Activated CD4-positive, alpha-beta T cell treated with anti-CD3 and anti-CD28 coated beads, Interleukin-2, Interleukin-4, amounts not matched to agents 100 ng/mL and 50 ng/mL, durations not matched to agents 16 hours and 8 hours (primary cell): ENCODE measurements at regions not wholly inside any gene's neighbourhood (a gene's known extent, or its start where the extent isn't known, plus 50 kb on each side); places are given as distances from the start of the nearest gene placed in this dataset.
"Not testable (repeated sequence)": the region's sequence is repeated elsewhere in the genome, so short reads cannot be mapped to it uniquely, and the experiment has no call there.

ENCODE experiments used
- DNase-seq: peaks from one replicate; pipeline ENCODE4 v3.0.0-alpha.2; 2020; ENCODE audit warnings: low spot score

DNA sequence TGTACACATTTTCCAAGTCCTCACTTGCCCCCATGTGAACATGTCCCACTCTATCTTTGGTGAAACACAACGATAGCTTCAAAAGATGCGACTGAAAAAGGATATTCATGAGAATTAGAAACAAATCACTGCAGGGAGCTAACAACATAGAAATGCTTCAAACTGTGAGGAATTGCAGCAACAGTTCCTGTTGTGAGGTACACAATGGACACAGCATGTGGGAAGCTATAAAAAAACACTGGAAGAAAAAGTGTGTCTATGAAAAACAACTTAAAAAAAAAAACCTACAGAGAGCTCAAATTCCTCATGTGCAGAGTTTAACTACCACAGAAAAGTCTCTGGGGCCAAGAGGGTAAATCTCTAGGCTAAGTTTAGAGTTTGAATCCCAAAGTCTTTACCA, 51.6 kb upstream of the BLTP1 start:
- DNase-seq = no peak

DNA sequence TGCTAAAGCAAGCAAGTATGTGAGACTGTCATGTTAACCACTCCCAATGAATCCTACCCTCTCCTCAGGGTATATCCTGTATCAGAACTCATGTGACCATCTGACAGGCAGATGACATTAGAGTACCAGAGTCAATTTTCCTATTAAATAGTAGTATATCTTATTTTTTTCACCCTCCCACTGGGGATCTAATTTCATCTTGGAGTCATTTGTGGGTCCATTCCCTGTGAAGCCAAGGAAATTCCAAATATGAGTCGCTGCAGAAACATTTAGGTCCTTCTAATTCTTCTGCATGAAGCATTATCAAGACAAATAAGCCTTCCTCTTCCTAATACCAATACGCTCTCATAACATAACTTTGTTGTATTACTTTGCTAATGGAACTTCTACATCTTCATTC, 52.2 kb upstream of the BLTP1 start:
- DNase-seq = no peak

- no peak for DNase-seq
These were observed 60.2 kb upstream of the BLTP1 start for GRCh38 chr4:122091836-122092405.

- no peak for DNase-seq
These were observed 60.7 kb upstream of the BLTP1 start for GRCh38 chr4:122091397-122091796.

GRCh38 chr4:122090989-122091388, 61.1 kb upstream of the BLTP1 start:
- no peak for DNase-seq

- DNase-seq = no peak
These were observed 65.6 kb upstream of the BLTP1 start for GRCh38 chr4:122086338-122087065.

DNA sequence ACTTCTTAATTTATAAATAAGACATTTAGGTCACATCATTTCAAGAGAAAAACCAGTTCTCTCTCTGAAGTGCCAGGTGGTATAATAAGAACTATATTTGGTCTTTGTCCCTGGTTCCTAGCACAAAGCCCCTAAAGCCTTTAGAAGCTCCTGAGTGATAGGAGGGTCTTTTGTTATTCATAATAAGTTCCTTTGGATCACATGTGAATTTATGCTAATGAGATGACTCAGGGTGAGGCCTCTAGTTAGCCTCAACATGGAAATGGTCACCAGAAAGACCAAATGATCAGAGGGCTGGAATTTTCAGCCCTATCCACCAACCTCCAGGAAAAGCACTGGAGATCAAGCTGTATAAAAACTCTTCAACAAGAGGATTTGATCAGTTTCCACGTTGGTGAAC, 68.1 kb upstream of the BLTP1 start:
- DNase-seq = no peak

DNA sequence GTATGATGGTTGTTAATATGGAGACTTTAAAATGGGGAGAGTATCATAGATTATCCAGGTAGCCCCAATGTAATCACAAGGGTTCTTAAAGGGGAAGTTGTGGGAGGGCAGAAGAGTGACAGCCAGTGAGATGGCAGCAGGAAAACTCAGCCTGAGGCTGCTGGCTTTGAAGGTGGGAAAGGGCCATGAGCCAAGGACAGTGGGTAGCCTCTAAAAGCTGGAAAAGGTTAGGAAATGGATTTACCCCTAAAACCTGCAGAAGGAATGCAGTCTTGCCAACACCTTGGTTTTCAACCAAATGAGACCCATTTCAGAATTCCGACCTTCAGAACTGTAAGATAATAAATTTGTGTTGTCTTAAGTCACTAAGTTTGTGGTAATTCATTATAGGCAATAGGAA, 68.8 kb upstream of the BLTP1 start:
- no peak for DNase-seq

DNA sequence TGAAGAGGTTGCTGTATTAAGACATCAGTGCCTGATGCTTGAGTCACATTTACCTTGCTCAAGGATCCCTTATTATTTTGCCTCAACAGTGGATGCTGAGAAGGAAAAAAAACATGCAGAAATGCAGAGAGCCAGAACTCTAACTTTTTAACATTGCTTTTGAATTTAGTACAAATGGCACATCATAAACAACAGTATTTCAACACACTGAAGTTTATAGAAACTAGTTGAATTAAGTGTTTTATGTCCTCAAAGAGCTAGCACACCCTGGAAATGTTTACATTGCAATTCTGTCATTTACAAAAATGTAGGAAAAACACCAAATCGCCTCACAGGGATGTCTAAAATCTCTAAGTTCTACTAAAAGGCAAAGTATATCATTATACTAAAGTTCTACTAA, 69.5 kb upstream of the BLTP1 start:
- no peak for DNase-seq

DNA sequence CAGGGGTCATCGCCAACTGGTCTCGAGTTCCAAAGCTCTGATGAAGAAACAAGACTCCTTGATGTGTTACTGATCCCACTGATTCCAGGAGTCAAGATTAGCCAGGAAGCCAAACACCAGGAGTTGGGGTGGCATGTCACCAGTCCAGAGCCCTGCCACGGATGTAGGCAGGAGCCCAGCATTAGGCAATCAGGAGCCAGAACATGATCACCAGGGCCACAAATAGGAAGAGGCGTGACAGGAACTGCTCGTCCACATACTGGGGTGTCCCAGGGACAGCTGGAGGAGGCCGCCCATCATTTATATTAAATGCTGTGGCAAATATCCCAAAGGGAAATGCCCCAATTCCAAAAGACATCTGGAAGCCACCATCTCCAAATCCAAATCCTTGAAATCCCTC, 74.5 kb upstream of the BLTP1 start:
- not testable (repeated sequence) for DNase-seq

- DNase-seq = not testable (repeated sequence)
These were observed 75.3 kb upstream of the BLTP1 start for GRCh38 chr4:122076835-122077234.

GRCh38 chr4:122073615-122074014, 78.5 kb upstream of the BLTP1 start:
- DNase-seq = no peak

DNA sequence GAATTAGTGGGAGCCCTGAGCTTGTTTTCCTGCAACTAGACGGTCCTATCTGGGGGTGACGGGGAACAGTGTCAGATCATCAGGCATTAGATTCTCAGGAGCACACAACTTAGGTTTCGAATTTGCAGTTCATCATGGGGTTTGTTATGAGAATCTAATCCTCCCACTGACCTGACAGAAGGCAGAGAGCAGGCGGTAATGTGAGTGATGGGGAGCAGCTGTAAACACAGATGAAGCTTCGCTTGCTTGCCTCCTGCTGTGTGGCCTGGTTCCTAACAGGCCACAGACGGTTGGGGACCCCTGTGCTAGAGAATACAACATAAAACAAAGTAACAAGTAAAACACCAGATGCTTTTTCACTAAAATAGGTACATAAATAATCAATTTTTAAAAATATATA, 86.2 kb upstream of the BLTP1 start:
- no peak for DNase-seq

DNA sequence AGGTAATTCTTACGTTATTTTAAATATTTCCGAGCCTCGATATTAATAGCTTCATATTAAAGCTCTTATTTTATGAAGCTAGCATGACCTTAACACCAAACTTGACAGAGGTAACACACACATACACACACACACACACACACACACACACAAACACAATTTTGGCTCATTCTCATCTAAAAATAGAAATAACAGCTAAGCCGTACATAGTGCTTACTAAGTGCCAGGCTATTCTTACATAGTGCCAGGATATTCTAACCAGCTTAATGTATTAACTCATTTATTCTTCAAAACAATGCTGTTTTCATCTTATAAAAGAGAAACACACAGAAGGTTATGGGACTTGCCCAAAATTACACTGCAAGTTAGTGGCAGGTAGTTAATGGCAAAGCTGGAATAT, 87.0 kb upstream of the BLTP1 start:
- DNase-seq = no peak

GRCh38 chr4:122053186-122053585, 98.9 kb upstream of the BLTP1 start:
- DNase-seq = no peak

- no peak for DNase-seq
These were observed 99.5 kb upstream of the BLTP1 start for GRCh38 chr4:122052677-122053076.

- no peak for DNase-seq
These were observed 99.0 kb upstream of the TRPC3 start for GRCh38 chr4:122050841-122051240.

DNA sequence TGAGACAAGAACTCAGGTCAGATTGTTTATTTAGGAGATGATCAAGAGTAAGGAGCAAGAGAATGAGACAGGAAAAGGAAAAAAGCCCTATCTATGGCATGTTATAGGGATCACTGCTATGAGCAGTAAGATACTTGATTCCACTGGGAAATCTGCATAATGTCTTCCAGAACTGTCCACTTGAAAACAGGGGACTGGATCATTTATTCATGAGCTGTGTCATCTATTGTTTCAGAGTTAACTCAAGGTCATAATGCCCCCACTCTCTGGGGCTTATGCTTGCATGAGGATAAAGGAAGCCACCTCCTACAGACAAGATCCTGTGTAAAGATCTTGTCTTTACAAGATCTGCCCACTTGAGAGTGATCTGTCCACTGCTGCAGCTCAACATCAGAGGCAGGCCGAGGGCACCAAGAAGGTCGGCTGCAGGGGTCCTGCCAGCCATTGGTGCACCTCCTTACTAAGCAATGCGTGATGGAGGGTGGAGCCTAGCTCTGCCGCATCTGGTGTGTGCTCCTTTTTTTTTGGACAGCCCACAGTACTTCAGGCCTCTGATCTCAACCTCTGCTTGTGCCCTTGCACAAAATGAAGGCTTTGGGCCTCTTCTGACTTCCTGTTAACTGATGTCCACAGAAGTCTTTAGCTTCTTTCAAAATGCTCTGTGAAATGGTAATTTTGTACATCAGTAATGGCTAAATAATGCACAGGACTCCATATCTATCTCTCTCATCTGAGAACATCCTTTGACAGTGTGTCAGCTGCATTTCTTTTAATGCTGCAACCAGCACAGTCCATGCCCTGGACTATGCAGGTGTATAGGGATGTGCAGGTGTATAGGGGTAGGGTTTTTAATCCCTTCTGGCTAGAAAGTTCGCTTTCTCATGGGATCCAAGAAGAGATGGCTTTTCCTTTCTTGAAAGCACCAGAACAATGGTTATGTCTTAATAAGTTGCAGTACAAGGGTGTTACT, 95.9 kb upstream of the TRPC3 start:
- DNase-seq = no peak

DNA sequence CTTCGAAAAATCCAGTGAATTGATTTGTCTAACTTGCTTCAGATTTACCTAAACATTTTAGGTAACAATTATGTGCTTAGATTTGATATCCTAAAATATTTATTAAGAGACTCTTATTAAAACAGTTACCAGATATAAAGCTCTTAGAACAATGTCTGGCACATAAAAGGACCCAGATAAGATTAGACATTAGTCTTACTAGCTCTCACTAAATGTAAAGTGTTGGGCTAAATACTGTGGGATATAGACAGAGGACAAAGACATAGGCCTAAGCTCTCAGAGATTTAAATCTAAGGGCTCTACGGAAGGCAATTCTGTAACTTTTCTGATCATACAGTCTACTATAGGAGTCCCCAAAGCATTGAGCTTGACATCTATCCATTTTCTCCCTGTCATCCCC, 94.4 kb upstream of the TRPC3 start:
- no peak for DNase-seq

DNA sequence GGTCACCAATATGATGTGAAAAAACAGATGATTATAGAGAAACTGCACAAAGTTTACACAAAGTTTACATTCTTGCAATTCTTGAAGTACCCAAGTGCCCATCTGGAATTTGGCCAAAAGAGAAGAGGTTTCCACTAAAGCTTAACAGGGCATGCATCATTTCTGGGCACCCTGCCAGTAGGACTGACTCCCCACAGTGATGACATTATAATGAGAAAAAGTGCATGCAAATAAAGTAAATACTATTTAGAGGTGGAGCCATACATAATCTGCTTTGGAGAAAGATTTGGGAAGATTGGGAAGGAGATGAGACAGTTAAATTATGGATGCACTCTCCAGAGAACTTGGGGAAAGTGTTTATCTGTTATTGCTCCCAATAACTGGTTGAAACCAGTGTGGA, 93.7 kb upstream of the TRPC3 start:
- no peak for DNase-seq

- DNase-seq = no peak
These were observed 92.6 kb upstream of the TRPC3 start for GRCh38 chr4:122044501-122044900.

DNA sequence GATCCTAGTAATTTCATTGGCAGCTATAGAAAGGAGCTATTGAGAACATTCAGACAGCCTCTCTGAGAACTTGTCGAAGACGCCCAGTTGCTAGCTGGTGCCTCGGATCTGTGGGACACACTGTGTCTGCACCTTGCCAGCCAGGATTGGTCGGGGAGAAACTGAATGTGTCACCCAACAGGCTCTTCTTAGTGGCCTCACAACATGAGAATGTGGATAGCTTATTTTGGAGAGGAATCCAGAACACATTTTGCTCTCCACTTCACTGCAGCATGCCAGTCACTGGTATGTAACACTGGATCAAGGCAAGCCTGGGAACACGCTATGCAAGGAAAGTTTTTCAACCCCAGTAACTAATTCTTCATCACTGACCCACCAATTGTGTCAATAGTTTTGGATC, 89.5 kb upstream of the TRPC3 start:
- DNase-seq = no peak

- no peak for DNase-seq
These were observed 87.0 kb upstream of the TRPC3 start for GRCh38 chr4:122038896-122039295.
